Astrocyte of the spinal cord (primary cell): ENCODE measurements at regions not wholly inside any gene's neighbourhood (a gene's known extent, or its start where the extent isn't known, plus 50 kb on each side); places are given as distances from the start of the nearest gene placed in this dataset.

Experiments used
- DNase-seq: peaks from one replicate; pipeline ENCODE4 v3.0.0; 2011; ENCODE audit warnings: low read depth, low spot score
- H3K4me3 ChIP-seq: 2 replicates; pipeline ENCODE4 v1.5.1; 2011; ENCODE audit warnings: low read depth, mild to moderate bottlenecking, low read length, moderate library complexity
- CTCF ChIP-seq: IDR thresholded peaks from 2 replicates; pipeline ENCODE4 v1.5.1; 2012; ENCODE audit warnings: low read depth, mild to moderate bottlenecking, low read length, inconsistent platforms
- in situ Hi-C: cut with HindIII; loops from 2 replicates; pipeline ENCODE4 v1.10.0; 2017; ENCODE audit warnings: low sequenced_read_pairs

DNA sequence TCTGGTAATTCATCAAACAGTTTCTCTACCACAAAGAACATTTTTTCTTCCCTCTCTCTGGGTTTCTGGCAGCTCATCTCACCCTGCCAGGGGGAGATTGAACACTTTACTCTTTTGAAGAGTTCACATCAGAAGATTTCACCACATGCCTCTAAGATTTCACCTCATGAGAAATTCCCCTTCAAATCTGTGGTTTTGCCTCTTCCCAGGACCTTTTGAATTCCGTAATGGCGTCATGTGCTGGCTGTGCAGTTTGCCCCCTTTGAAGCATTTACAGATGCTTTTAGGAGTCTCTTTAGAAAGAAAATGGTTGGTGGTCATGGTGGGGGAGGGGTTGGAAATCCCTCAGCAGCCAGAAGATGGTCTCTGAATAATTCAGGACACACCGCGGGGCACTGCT, 486.1 kb downstream of the QKI start:
- peak; percentile 89 for DNase-seq
- no peak overlapping the region for H3K4me3 ChIP-seq
- in situ Hi-C loops: no loop called here
- no peak for TF ChIP-seq CTCF

DNA sequence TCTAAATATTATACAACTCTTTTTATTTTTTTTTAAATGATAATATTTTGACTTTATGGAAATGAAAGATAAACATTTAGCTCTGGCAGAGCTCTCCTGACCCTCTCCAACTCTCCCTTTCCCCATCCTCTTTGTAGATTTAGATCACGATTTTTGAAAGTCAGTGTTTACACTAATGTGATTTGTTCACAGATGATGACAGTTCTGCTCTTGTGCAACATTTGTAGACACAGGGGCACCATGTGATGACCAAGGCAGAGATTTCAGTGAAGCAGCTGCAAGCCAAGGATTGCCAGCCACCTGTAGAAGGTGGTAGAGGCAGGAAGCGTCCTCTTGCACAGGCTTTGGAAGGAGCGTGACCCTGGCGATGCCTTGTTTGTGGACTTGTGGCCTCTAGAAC, 483.2 kb downstream of the QKI start:
- TF ChIP-seq CTCF: no peak
- in situ Hi-C loops: no loop called here
- H3K4me3 ChIP-seq: no peak overlapping the region
- no peak for DNase-seq

DNA sequence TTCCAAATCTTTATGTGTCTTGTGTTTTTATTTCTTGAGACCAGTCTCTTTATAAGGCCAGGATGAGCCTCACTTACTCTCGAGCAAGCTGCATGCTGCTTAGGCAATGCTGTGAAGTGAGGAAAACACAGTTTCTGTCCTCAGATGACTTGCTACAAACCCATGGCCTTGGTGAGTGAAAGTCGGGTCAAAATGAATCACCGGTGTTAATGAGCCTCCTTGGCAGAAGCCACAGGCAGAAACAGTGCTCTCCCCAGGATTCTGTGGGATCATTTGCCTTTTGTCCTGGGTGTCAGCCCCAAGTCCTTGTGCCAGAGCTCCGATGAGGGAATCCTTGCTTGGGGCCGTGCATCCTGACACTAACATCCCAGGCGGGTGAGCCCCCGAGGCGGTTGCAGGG, 482.5 kb downstream of the QKI start:
- no peak overlapping the region for H3K4me3 ChIP-seq
- TF ChIP-seq CTCF: no peak
- in situ Hi-C loops: no loop called here
- DNase-seq: peak; percentile 76

- in situ Hi-C loops: no loop called here
Observed at GRCh38 chr6:163895162-163895561, 480.6 kb downstream of the QKI start.

GRCh38 chr6:163893609-163894189, 479.2 kb downstream of the QKI start:
- in situ Hi-C loops: no loop called here
- H3K4me3 ChIP-seq: no peak overlapping the region
- DNase-seq: no peak
- TF ChIP-seq CTCF: no peak

More at GRCh38 chr6:163895162-163895561, 480.6 kb downstream of the QKI start:
- TF ChIP-seq CTCF: no peak
- DNase-seq: no peak
- H3K4me3 ChIP-seq: no peak overlapping the region

- no peak overlapping the region for H3K4me3 ChIP-seq
- in situ Hi-C loops: no loop called here
- TF ChIP-seq CTCF: no peak
- no peak for DNase-seq
Observed at GRCh38 chr6:163892824-163893561, 478.5 kb downstream of the QKI start.
